Adrenal gland (tissue), 5 donors: ENCODE measurements at regions not wholly inside any gene's neighbourhood (a gene's known extent, or its start where the extent isn't known, plus 50 kb on each side); places are given as distances from the start of the nearest gene placed in this dataset.

ENCODE experiments used
- POLR2A ChIP-seq, 2 donors: fragments of 450-650 bp; IDR thresholded peaks; one replicate each; pipeline ENCODE4 v1.6.1; 2017; ENCODE audit warnings: antibody characterized with exemption in 2 of 2, mild to moderate bottlenecking in 2 of 2, moderate library complexity in 1 of 2
- TF ChIP-seq, protein P1 (sequence below), 6 experiments: fragments of 450-650 bp in 4 of 6; fragments of 200-600 bp in 2 of 6; sonication (generic) in 1 of 6; IDR thresholded peaks; 1 replicate in 5 of 6; 2 replicates in 1 of 6; pipeline versions ENCODE4 v1.5.1 to v1.8.0; 2016 to 2021; ENCODE audit warnings: antibody characterized with exemption in 6 of 6, mild to moderate bottlenecking in 2 of 6, moderate library complexity in 1 of 6
- donor health status: DM: no; HTN: no; CAD: no.

DNA sequence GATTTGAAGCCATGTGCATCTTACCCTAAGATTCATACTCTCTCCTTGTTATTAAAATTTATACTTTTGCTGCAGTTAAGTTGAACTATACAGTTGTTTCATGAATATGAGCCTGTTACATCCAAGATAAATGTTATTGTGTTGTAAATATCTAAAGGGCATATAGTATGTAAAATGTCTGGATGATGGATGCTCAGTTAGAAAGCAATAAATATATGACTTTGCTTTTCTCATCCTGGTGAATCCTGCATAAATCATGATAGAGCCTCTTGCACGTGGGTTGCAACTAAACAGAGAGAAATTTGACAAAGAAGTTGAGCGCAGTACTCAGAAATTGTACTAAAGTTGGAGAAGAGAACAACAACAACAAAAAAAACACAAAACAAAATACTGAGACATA is 99.5 kb downstream of the PRDM9 start:
- TF ChIP-seq, protein P1, sequence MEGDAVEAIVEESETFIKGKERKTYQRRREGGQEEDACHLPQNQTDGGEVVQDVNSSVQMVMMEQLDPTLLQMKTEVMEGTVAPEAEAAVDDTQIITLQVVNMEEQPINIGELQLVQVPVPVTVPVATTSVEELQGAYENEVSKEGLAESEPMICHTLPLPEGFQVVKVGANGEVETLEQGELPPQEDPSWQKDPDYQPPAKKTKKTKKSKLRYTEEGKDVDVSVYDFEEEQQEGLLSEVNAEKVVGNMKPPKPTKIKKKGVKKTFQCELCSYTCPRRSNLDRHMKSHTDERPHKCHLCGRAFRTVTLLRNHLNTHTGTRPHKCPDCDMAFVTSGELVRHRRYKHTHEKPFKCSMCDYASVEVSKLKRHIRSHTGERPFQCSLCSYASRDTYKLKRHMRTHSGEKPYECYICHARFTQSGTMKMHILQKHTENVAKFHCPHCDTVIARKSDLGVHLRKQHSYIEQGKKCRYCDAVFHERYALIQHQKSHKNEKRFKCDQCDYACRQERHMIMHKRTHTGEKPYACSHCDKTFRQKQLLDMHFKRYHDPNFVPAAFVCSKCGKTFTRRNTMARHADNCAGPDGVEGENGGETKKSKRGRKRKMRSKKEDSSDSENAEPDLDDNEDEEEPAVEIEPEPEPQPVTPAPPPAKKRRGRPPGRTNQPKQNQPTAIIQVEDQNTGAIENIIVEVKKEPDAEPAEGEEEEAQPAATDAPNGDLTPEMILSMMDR (IDR thresholded peaks at IDR 0.05): no peak
- TF ChIP-seq POLR2A (IDR thresholded peaks at IDR 0.05): no peak
